ENCODE measurements at regions not wholly inside any gene's neighbourhood (a gene's known extent, or its start where the extent isn't known, plus 50 kb on each side); places are given as distances from the start of the nearest gene placed in this dataset.

DNA sequence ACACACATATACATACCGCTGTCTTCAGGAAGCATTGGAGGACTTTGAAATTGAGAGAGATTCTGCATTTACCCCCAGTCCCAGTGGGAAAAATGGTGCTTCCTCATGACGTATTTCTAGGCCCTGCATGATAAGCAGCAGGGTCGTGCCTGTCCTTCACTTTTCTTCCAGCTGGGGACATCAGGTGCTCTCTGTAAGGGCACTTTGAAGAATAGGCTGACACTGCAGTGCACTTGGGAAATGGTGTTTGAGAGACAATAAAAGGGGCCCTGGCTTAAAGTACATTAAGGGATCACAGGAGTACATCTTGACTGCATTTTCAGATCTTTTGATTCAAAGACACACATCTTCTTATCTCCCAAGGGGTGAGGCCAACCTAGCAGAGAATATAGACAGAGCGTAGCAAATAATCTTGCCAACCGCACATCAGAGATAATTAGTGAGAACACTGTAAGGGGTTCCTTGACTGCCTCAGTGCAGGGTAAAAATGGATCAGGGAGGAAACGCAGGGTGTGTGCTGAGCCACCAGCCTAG is 437.9 kb downstream of the CSNK1G3 start:
- 93% methylated on average over 6 of the region's 6 CpGs for WGBS
- no peaks in the 10 kb centered on the region for H3K27me3 ChIP-seq (ENCODE audit: control insufficient read depth in 4 of 4, insufficient read depth in 4 of 4, low read length in 3 of 4)
- no peak for TF ChIP-seq SP1 (IDR thresholded peaks at IDR 0.05)
- no peak for TF ChIP-seq EGR1 (IDR thresholded peaks at IDR 0.05; ENCODE audit: low read depth in 2 of 2)
- TF ChIP-seq, protein P1, sequence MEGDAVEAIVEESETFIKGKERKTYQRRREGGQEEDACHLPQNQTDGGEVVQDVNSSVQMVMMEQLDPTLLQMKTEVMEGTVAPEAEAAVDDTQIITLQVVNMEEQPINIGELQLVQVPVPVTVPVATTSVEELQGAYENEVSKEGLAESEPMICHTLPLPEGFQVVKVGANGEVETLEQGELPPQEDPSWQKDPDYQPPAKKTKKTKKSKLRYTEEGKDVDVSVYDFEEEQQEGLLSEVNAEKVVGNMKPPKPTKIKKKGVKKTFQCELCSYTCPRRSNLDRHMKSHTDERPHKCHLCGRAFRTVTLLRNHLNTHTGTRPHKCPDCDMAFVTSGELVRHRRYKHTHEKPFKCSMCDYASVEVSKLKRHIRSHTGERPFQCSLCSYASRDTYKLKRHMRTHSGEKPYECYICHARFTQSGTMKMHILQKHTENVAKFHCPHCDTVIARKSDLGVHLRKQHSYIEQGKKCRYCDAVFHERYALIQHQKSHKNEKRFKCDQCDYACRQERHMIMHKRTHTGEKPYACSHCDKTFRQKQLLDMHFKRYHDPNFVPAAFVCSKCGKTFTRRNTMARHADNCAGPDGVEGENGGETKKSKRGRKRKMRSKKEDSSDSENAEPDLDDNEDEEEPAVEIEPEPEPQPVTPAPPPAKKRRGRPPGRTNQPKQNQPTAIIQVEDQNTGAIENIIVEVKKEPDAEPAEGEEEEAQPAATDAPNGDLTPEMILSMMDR (IDR thresholded peaks at IDR 0.05; ENCODE audit: low read depth, low read length, missing input control) = no peak
- TF ChIP-seq, protein P2, sequence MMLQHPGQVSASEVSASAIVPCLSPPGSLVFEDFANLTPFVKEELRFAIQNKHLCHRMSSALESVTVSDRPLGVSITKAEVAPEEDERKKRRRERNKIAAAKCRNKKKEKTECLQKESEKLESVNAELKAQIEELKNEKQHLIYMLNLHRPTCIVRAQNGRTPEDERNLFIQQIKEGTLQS (IDR thresholded peaks at IDR 0.05) = no peak
- TF ChIP-seq RAD21 (IDR thresholded peaks at IDR 0.05) = no peak
- TF ChIP-seq FOXA2 (IDR thresholded peaks at IDR 0.05) = no peak
- TF ChIP-seq, protein P3, sequence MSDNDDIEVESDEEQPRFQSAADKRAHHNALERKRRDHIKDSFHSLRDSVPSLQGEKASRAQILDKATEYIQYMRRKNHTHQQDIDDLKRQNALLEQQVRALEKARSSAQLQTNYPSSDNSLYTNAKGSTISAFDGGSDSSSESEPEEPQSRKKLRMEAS (IDR thresholded peaks at IDR 0.05) = no peak
- TF ChIP-seq, protein P4, sequence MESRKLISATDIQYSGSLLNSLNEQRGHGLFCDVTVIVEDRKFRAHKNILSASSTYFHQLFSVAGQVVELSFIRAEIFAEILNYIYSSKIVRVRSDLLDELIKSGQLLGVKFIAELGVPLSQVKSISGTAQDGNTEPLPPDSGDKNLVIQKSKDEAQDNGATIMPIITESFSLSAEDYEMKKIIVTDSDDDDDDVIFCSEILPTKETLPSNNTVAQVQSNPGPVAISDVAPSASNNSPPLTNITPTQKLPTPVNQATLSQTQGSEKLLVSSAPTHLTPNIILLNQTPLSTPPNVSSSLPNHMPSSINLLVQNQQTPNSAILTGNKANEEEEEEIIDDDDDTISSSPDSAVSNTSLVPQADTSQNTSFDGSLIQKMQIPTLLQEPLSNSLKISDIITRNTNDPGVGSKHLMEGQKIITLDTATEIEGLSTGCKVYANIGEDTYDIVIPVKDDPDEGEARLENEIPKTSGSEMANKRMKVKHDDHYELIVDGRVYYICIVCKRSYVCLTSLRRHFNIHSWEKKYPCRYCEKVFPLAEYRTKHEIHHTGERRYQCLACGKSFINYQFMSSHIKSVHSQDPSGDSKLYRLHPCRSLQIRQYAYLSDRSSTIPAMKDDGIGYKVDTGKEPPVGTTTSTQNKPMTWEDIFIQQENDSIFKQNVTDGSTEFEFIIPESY (IDR thresholded peaks at IDR 0.05) = no peak
- no peak for TF ChIP-seq HNF4A (conservative IDR thresholded peaks at IDR 0.05)
- no peak for TF ChIP-seq JUND (IDR thresholded peaks at IDR 0.05)
- no peak for TF ChIP-seq YY1 (IDR thresholded peaks at IDR 0.05)
- TF ChIP-seq FOXA1 (IDR thresholded peaks at IDR 0.05) = no peak
- TF ChIP-seq HNF4G (IDR thresholded peaks at IDR 0.05) = no peak
- no peak for TF ChIP-seq GABPA (IDR thresholded peaks at IDR 0.05 in 1 of 2, conservative IDR thresholded peaks at IDR 0.05 in 1 of 2)
- TF ChIP-seq, protein P5, sequence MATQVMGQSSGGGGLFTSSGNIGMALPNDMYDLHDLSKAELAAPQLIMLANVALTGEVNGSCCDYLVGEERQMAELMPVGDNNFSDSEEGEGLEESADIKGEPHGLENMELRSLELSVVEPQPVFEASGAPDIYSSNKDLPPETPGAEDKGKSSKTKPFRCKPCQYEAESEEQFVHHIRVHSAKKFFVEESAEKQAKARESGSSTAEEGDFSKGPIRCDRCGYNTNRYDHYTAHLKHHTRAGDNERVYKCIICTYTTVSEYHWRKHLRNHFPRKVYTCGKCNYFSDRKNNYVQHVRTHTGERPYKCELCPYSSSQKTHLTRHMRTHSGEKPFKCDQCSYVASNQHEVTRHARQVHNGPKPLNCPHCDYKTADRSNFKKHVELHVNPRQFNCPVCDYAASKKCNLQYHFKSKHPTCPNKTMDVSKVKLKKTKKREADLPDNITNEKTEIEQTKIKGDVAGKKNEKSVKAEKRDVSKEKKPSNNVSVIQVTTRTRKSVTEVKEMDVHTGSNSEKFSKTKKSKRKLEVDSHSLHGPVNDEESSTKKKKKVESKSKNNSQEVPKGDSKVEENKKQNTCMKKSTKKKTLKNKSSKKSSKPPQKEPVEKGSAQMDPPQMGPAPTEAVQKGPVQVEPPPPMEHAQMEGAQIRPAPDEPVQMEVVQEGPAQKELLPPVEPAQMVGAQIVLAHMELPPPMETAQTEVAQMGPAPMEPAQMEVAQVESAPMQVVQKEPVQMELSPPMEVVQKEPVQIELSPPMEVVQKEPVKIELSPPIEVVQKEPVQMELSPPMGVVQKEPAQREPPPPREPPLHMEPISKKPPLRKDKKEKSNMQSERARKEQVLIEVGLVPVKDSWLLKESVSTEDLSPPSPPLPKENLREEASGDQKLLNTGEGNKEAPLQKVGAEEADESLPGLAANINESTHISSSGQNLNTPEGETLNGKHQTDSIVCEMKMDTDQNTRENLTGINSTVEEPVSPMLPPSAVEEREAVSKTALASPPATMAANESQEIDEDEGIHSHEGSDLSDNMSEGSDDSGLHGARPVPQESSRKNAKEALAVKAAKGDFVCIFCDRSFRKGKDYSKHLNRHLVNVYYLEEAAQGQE (IDR thresholded peaks at IDR 0.05) = no peak
- no peak overlapping the region for H3K27ac ChIP-seq (ENCODE audit: low read depth in 1 of 2, low read length in 2 of 2)
- H3K36me3 ChIP-seq (ENCODE audit: control insufficient read depth in 4 of 4, insufficient read depth in 3 of 4, low read depth in 1 of 4, low read length in 3 of 4) = no peaks in the 10 kb centered on the region
- no peaks in the 10 kb centered on the region for H3K9me3 ChIP-seq (ENCODE audit: control insufficient read depth in 4 of 4, low read length in 3 of 4)
- no peak overlapping the region for H3K4me3 ChIP-seq (ENCODE audit: low read depth in 1 of 3, low read length in 3 of 3)
- no peak for DNase-seq (ENCODE audit: low spot score)
- H3K4me1 ChIP-seq (ENCODE audit: control insufficient read depth in 4 of 4, insufficient read depth in 4 of 4, low read length in 3 of 4) = no peaks in the 10 kb centered on the region
- H3K9ac ChIP-seq (ENCODE audit: low read depth in 1 of 2, low read length in 2 of 2) = no peak overlapping the region
